DMS114 treated with DMSO at 0.1 percent for 48 hours (cell line): ENCODE measurements at regions not wholly inside any gene's neighbourhood (a gene's known extent, or its start where the extent isn't known, plus 50 kb on each side); places are given as distances from the start of the nearest gene placed in this dataset.
"Not testable (repeated sequence)": the region's sequence is repeated elsewhere in the genome, so short reads cannot be mapped to it uniquely, and the experiment has no call there.

ENCODE experiments used
- DNase-seq: peaks from one replicate; lab custom pipeline; 2025; ENCODE audit not compliant: unreplicated experiment; lab: John Stamatoyannopoulos, UW

DNA sequence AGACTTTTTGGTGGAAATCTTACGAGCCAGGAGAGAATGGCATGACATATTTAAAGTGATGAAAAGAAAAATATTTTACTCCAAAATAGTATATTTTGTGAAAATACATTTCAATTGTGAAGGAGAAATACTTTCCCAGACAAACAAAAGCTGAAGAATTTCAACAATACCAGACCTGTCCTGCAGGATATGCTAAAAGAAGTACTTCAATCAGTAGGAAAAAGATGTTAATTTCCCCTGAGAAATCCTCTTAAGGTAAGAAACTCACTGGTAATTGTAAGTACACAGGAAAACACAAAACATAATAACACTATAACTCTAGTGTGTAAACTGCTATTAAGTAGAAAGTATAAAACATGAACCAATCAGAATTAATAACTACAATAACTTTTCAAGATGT, 341.8 kb upstream of the GJE1 start:
- DNase-seq = no peak

DNA sequence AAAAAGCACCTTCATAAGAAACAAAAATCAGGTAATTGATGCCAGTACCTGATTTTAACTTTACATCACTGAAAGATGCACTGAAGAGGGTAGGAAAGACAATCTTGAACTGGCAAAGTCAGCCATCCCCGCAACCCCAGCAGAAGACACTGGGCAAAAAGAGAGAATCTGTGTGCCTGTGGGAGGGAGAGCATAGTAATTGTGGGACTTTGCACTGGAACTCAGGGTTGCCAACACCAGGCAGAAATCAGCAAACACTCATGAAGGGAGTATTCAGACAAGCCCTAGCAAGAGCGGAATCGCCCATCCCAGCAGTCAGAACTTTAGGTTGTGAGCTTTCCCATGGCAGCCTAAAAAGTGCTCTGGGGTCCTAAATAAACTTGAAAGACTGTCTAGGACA, 344.6 kb upstream of the GJE1 start:
- DNase-seq = no peak

DNA sequence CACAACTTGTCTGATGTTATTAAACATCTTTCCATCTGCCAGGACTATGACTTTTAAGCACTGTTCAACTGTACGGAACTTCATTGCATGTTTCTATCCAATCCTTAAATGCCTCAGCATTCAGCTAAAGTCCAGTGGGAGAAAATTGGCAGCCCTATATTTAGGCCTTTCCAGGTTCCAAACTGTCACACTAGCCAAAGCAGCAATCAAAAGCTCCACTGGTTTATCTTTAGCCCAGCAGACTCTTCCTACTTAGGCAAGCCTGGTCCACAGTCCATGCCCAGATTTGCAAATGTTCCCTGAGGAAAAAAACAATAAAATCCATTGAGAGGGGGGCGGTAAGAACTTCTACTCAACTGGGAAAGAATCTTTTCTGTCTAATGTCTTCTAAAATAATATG, 349.1 kb upstream of the GJE1 start:
- no peak for DNase-seq

DNA sequence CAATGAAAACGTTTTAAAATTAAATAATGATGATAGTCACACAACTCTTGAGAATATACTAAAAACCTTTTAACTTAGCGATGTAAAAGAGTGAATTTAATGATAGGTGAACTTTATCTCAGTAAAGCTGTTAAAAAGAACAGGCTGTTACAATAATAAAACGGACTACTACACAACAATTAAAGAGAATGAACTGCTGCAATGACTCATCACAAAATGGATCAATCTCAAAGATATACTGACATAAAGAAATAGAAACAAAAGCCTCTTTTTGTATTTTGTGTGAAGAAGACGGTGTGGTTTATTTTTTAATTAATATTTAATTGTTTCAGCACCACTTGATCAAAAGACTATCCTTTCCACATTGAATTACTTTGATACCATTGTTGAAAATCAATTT, 352.4 kb upstream of the GJE1 start:
- no peak for DNase-seq

DNA sequence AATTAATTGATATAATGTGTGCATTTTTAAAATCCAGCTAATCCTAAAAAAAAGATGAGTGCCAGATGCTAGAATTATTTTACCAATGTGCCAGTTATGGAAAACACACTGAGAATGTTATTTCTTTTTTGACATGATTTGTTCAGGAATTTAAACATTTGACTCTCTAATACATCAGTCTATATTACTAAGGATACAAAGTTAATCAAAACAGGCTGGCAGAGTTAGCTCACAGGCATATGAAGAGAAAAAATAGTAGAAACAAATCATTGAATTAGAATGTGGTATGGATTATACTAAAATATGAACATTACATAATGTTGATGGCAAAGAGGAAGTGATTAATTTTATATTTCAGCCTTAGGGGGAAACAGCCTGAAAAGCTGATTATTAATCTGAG, 368.3 kb upstream of the GJE1 start:
- DNase-seq = no peak

DNA sequence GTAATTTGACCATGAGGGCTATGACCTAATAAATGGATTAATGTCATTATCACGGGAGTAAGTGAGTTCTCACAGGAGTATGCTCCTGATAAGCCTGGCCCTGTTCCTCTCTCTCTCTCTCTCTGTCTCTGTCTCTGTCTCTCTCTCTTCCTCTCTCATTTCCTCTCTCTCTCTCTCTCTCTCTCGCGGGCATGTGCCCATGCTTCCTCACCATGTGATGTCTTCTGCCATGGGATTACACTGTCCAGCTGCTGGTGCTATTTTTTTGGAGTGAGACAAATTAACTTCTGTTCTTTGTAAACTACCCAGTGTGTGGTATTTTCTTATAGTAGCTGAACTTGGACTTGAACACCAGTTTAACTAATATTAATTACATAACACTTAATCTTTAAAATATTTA, 374.3 kb upstream of the GJE1 start:
- no peak for DNase-seq

DNA sequence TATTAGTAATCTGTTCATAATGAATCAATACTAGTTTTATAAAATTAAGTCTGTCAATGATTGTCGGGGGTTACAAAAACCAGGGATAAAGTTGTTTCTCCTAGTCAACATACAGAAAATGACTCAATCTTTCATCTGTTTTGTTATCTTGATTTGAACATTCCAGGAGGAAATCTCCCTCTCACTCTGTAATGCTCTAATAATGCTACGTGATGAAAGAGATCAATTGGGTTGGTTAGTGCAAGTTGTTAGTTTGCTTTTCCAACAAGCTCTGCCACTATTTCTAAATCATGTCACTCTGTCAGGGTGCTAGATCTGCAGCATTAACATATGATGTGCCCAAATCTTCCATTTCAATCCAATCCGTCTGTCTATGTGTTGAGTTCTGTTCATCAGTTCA, 379.5 kb upstream of the GJE1 start:
- no peak for DNase-seq

DNA sequence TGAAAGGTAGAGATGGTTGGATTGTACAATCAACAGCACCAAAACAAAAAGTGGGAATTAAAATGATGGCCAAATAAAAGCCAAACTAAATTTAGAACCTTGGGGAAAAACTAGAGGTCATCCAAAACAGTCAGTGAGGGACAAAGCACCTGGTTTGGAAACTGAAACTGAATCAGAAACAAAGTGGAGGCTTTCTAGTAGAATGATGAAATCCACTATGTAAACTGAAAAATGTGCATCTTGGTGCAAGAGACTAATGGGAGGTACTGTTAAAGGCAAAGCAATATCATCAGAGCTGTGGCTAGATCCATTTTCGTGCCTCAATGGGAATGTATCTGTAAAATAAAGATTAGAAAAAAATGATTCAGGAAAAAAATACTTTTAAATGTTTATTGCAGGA, 380.0 kb upstream of the GJE1 start:
- no peak for DNase-seq

DNA sequence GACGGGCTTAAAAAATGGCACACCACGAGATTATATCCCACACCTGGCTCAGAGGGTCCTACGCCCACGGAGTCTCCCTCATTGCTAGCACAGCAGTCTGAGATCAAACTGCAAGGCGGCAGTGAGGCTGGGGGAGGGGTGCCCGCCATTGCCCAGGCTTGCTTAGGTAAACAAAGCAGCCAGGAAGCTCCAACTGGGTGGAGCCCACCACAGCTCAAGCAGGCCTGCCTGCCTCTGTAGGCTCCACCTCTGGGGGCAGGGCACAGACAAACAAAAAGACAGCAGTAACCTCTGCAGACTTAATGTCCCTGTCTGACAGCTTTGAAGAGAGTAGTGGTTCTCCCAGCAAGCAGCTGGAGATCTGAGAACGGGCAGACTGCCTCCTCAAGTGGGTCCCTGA, 386.4 kb upstream of the GJE1 start:
- DNase-seq = not testable (repeated sequence)

DNA sequence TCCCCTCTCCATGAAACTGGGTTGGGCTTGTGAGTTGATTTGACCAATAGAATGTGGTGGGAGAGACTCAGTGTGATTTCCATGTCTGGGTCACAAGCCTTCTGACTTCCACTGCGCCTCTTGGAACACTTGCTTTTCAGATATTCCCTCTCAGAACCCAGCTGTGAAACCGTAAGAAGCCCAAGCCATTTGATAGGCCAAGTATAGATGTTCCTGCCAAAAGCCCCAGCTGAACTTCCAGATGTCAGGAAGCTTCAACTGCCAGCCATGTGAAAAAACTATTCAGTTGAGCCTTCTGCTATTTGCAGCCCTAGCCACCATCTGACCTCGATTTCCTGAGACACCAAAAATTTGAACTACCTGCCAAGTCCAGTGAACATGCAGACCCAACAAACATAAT, 387.8 kb upstream of the GJE1 start:
- no peak for DNase-seq

DNA sequence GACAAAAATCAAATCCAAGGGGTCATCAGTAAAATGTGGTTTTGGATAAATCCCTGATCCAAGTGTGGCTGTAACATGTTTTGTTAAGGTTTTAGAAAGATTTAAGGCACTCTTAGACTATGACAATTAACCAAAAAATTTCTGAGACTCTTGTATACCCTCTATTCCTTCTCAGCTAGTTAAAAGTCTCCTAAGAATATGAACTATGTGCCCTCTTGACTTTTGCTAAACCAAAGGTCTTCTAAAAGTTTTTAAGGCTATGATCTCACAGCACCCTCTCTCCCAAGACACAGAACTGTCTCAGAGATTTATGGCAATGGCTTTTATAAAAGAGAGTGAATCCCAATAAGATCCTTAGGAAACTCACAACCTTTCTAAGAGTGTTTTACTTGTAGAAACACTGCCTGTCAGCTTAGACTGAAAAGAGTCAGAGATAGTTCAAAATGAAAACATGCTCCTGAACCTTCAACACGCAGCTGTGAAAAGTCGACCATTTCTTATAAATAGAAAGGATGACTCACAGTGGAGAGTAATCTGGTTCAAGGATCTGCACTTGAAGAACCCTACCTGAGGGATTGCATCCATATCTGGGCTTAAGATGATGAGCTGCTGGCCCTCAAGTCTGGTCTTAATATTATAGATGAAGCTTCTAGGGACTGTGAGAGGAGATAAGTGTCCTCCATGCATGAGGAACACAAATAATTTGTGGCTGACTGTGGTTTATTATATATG, 388.4 kb upstream of the GJE1 start:
- no peak for DNase-seq

DNA sequence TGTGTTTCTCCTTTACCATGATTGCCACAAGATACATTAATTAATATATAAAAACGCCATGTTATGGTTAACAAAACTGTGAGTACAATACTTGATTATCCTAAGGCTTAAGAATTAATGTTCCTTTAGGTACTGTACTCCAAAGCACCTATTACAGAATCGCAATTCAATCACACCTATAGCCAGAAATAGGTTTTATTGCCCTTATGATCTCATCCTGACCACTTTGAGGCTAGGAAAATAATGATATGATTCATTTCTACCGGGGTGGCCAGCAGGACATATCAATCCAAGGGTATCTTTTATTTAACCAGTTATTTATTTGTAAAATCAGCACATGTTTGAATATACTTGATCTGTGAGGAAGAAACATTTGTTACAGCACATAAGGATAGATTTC, 396.6 kb upstream of the GJE1 start:
- no peak for DNase-seq

DNA sequence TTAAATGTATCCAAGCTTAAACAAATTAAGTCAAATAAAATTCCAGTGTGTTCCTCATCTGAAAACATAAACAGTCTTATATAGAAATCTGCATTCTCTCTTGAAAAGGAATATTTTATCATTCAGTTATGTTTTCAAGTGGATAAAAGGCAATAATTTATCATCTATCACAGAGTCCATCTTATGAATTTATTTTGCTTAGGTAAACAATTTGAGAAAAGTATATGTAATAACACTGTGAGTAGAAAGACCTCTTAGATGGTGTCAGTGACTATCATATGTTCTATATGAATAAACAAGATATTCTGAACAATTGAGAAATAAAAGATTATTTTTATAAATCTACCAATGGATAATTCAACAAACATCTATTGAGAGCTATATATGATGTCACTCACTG, 397.6 kb upstream of the GJE1 start:
- DNase-seq = no peak

DNA sequence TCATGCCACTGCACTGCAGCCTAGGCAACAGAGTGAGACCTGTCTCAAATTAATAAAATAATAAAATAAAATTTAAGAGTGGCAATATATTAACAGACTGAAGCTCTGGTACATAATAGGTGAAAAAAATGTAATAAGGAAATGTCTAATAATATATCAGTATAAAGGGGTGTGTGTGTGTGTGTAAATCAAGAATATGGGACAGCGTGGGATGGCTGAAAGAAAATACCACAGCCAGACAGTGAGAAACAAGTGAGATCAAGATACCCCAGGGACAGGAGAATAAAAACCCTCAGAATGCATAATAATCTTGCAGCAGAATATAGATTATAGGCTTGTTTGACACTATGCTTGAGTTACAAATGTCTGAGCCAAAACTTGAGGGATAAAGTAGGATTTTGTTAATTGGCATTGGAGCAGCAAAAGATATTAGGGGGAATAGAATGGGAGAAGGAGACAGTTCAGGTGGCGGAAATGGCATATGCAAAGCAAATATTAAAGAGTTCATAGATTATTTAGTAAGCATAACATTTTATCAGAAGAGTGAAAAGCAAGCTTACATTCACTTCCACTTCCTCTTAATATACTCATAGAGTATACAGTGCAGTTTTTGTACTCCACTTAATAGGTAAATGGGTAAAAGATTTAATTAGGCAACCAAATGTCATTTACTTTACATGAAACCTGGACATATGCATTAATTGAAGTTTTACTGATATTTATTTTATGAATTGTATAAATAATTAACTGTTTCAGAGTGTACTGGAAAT, 398.5 kb upstream of the GJE1 start:
- no peak for DNase-seq

DNA sequence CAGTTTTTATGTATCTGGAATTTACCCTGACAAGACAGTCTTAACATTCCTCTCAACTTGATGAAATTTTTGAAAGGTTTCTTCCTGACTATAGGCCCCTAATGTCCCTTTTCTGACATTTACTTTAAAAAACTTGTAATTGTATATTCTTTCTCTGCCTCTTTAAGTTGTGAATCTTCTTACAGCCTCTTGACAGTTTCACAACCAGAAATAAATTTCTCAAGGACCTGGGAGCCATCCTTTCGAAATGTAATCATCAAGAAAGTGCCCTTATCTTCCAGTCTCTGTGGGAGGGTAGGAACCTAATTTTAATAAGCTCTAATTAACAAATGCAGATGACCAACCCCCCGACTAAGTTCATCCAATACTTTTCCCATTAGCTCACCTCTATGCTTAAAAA, 403.6 kb upstream of the GJE1 start:
- no peak for DNase-seq

DNA sequence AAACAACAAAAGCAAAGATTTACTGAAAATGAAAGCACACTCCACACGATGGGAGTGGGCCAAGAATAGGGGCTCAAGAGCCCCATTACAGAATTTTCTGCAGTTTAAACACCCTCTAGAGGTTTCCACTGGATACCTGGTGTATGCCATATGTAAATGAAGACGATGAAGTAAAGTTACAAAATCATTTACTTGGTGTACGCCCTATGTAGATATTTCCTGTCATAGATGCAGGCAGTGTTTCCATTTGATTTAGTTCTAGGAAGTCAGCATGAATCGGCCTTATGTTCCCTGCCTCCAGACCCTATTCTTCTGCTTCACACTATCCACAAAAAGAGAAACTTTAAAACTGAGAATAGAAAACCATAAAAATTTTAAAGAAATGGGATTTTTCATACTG, 404.4 kb upstream of the GJE1 start:
- DNase-seq = no peak

DNA sequence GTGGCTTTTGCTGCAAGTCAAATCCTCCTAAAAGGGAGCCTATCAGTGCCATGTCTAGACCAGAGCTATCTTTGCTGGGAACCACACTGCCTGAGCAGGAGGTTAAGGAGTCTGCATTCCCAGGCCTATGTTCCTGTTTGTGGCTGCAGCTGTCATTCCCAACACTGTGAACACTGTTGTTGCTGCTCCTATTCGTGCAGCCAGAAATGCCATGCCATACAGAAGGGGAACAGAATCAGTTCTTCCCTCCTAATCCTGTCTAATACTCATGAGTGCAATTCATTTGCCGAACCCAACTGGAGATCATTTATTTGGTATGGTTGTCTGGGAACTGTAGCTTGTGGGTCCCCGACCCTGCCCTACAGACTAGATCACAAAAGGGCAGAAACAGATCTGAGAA, 406.5 kb upstream of the GJE1 start:
- DNase-seq = no peak

DNA sequence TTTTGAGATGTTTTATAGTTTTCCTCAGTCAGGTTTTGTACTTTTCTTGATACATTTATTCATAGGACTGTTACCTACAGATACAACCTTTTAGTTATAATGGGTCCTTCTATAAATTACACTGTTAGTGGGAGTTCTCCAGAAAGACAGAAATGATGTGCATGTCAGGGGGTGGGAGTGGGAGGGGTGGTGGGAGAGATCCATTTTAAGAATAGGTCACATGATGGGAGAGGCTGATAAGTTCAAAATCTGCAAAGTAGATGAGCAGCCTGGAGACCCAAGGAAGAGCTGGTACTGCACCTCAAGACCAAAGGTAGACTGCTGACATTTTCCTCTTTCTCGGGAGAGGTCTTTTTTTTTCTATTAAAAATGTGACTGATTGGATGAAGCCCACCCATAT, 408.0 kb upstream of the GJE1 start:
- DNase-seq = no peak

DNA sequence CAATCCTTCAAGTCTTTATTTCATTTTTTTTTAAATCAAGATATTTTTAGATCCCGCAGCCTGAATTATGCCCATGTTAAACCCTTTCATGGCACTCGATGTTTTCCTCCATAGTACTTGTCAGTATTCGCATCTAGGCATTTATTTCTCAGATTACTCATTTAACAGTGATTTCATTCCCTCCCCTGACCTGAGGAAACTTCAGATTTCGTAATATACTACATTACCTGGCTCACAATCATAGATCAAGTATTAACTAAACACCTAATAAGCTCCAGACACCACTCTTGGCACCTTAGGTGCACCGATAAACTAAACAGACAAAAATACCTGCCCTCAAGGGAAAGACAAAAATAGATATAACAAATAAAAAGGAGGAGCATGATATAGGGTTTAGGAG, 413.2 kb upstream of the GJE1 start:
- DNase-seq = no peak

DNA sequence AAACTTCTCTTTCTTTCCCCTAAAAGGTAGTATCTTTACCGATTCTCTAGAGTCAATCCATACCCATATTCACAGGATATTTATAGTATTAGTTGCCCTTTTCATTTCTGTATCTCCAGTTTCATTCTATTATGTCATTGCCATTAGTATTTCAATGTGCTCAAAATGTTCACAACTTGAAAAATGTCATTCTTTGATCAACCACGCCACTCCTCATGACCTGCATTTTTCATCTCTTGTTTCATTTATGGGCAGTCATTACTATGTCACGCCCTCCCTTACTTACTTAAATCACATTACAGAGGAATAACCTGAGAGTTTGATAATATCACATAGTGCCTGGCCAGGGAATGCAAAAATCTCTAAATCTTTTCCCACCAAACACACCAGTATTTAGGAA, 427.3 kb upstream of the GJE1 start:
- DNase-seq = no peak

DNA sequence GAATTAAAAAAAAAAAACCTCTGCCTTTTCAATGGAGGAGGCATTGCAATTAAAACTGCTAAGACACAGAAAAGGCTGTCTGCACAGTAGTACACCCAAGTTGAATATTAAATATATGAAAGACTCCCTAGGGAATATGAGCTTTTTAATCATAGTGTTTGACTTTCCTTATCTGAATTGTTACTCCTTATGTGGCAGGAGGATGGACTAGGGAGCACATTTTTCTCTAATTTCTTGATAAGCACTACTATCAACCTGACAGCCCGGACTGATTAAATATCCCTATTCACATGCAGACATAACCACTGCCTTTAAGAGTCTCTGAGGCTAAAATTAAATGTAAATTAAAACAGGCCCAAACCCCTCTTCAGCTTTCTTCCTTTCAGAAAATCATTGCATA, 428.6 kb upstream of the GJE1 start:
- DNase-seq = no peak

DNA sequence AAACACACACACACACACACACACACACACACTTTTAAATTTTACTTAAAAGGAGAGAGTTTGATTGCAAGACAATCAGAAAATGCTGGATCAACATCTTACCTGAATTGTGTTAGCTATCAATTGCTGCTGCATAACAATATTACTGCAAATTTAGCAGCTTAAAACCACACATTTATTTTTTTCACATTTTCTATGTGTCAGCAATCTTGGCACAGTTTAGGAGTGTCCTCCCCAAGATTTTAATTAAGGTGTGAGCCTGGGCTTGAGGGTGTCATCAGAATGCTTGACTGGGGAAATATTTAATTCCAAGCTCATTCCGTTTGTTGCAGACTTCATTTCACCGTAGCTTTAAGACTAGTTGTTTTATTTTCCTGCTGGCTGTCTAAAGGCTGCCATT, 431.0 kb upstream of the GJE1 start:
- DNase-seq = no peak

DNA sequence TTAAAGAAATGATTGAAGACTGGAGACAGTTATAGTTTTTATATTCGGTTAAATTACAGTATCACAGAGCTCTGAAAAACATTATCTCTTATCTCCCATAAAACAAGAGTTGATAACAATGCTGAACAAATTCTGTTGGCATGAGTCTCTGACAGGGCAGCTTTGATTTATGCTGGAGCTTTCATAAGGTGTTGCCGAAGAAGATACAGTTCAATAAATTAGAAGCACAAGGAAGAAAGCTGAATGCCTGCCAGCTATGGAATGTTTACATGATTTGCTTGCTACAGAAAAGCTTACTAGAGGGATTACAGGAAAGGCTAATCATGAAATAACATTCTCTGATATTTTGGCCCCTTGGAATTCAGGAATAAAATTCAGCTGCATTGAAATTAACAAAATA, 431.9 kb upstream of the GJE1 start:
- DNase-seq = no peak
